HG02759 (cell line): ENCODE measurements at regions not wholly inside any gene's neighbourhood (a gene's known extent, or its start where the extent isn't known, plus 50 kb on each side); places are given as distances from the start of the nearest gene placed in this dataset.
A peak's percentile ranks its signal among the peaks of the same experiment; 100 is the strongest.

Experiments used
- ATAC-seq: cut with Tn5 transposase; IDR thresholded peaks from one replicate; pipeline ENCODE4 v1.9.1; 2021; ENCODE audit warnings: mild to moderate bottlenecking, moderate library complexity; ENCODE audit not compliant: unreplicated experiment

- no peak for ATAC-seq
Measured at GRCh38 chr18:38948436-38948835, 1382.8 kb upstream of the CELF4 start.

GRCh38 chr18:38944446-38945024 is 1378.9 kb upstream of the CELF4 start:
- no peak for ATAC-seq

- ATAC-seq = peak; percentile 14
Measured at GRCh38 chr18:38941711-38942561, 1376.3 kb upstream of the CELF4 start.

- ATAC-seq = peak; percentile 76
Measured at GRCh38 chr18:38940863-38941531, 1375.4 kb upstream of the CELF4 start.

GRCh38 chr18:38940475-38940862 is 1374.9 kb upstream of the CELF4 start:
- peak; percentile 27 for ATAC-seq

GRCh38 chr18:38933910-38934510 is 1368.4 kb upstream of the CELF4 start:
- ATAC-seq = peak; percentile 90

GRCh38 chr18:38933322-38933721 is 1367.7 kb upstream of the CELF4 start:
- peak; percentile 39 for ATAC-seq

- peak; percentile 53 for ATAC-seq
Measured at GRCh38 chr18:38932752-38933151, 1367.2 kb upstream of the CELF4 start.

- no peak for ATAC-seq
Measured at GRCh38 chr18:38931754-38932050, 1366.1 kb upstream of the CELF4 start.

- ATAC-seq = no peak
Measured at GRCh38 chr18:38930881-38931753, 1365.5 kb upstream of the CELF4 start.

GRCh38 chr18:38923540-38923939 is 1357.9 kb upstream of the CELF4 start:
- ATAC-seq = no peak

- no peak for ATAC-seq
Measured at GRCh38 chr18:38923126-38923525, 1357.5 kb upstream of the CELF4 start.

- ATAC-seq = no peak
Measured at GRCh38 chr18:38909972-38910371, 1344.4 kb upstream of the CELF4 start.

GRCh38 chr18:38902796-38903195 is 1337.2 kb upstream of the CELF4 start:
- no peak for ATAC-seq

GRCh38 chr18:38900445-38900844 is 1334.8 kb upstream of the CELF4 start:
- no peak for ATAC-seq

GRCh38 chr18:38900031-38900430 is 1334.4 kb upstream of the CELF4 start:
- no peak for ATAC-seq

GRCh38 chr18:38899252-38899651 is 1333.7 kb upstream of the CELF4 start:
- ATAC-seq = no peak

GRCh38 chr18:38898167-38898566 is 1332.6 kb upstream of the CELF4 start:
- ATAC-seq = no peak

- no peak for ATAC-seq
Measured at GRCh38 chr18:38895560-38895959, 1330.0 kb upstream of the CELF4 start.

- no peak for ATAC-seq
Measured at GRCh38 chr18:38887671-38888020, 1322.0 kb upstream of the CELF4 start.
